IMR-90 (cell line): ENCODE measurements at regions not wholly inside any gene's neighbourhood (a gene's known extent, or its start where the extent isn't known, plus 50 kb on each side); places are given as distances from the start of the nearest gene placed in this dataset.

ENCODE experiments used
- ATAC-seq: fragments of 200-7000 bp; cut with Tn5 transposase; 2 replicates; pipeline ENCODE4 v1.9.1; 2020; ENCODE audit warnings: low read depth, mild to moderate bottlenecking, moderate library complexity
- BruUV-seq: library from RNA; stranded (reverse); fragments of 400-500 nt; replicated peaks from 2 replicates; lab custom pipeline; 2021; lab: Mats Ljungman, UMichigan
- CTCF ChIA-PET: fragments of 300-600 bp; formaldehyde crosslinking; extraction: SDS; loops from one replicate; lab custom pipeline; 2021; ENCODE audit warnings: antibody characterized with exemption; lab: Yijun Ruan, JAX
- POLR2A ChIA-PET: fragments of 300-600 bp; sonication (Branson Sonifier 250); formaldehyde crosslinking; loops from one replicate; lab custom pipeline; 2022; ENCODE audit warnings: antibody characterized with exemption; ENCODE audit not compliant: unreplicated experiment; lab: Charles Lee
- DNase-seq: peaks from one replicate; pipeline ENCODE4 v3.0.0; 2013
- H2AFZ ChIP-seq: replicated peaks from 2 replicates; pipeline ENCODE3; 2013; ENCODE audit warnings: low read length, mild to moderate bottlenecking; ENCODE audit not compliant: poor library complexity
- H2AK5ac ChIP-seq: 2 replicates; pipeline ENCODE4 v1.6.1; 2013; ENCODE audit warnings: low read depth, low read length, inconsistent platforms
- H2AK9ac ChIP-seq: replicated peaks from 2 replicates; pipeline ENCODE3; 2013; ENCODE audit warnings: mild to moderate bottlenecking, low read depth, low read length, moderate library complexity; ENCODE audit not compliant: poor library complexity
- H2BK120ac ChIP-seq: 2 replicates; pipeline ENCODE4 v1.6.1; 2013; ENCODE audit warnings: low read depth, low read length, inconsistent platforms
- H2BK15ac ChIP-seq: 3 replicates; pipeline ENCODE4 v1.6.1; 2013; ENCODE audit warnings: low read depth, low read length, inconsistent platforms
- H2BK20ac ChIP-seq: 2 replicates; pipeline ENCODE4 v1.6.1; 2013; ENCODE audit warnings: low read depth, mild to moderate bottlenecking, inconsistent platforms, low read length, moderate library complexity
- H2BK5ac ChIP-seq: 2 replicates; pipeline ENCODE4 v1.6.1; 2013; ENCODE audit warnings: mild to moderate bottlenecking, low read depth, low read length, inconsistent platforms; ENCODE audit not compliant: poor library complexity, severe bottlenecking
- H3K14ac ChIP-seq: replicated peaks from 2 replicates; pipeline ENCODE4 v1.6.1; 2013; ENCODE audit warnings: low read depth, low read length, inconsistent platforms
- H3K18ac ChIP-seq: 2 replicates; pipeline ENCODE4 v1.6.1; 2013; ENCODE audit warnings: low read depth, low read length, control low read depth
- H3K23ac ChIP-seq: 2 replicates; pipeline ENCODE4 v1.6.1; 2013; ENCODE audit warnings: low read depth, low read length, inconsistent platforms
- H3K27ac ChIP-seq: 2 replicates; pipeline ENCODE4 v1.5.1; 2013; ENCODE audit warnings: mild to moderate bottlenecking, control low read depth, low read length; ENCODE audit not compliant: insufficient read depth
- H3K27me3 ChIP-seq: 2 replicates; pipeline ENCODE4 v1.6.1; 2013; ENCODE audit warnings: low read length; ENCODE audit not compliant: control insufficient read depth, insufficient read depth
- H3K36me3 ChIP-seq: 2 replicates; pipeline ENCODE4 v1.6.1; 2013; ENCODE audit warnings: low read length, mixed read lengths; ENCODE audit not compliant: control insufficient read depth, insufficient read depth
- H3K4ac ChIP-seq: 2 replicates; pipeline ENCODE4 v1.6.1; 2013; ENCODE audit warnings: low read depth, low read length, inconsistent platforms
- H3K4me1 ChIP-seq: 2 replicates; pipeline ENCODE4 v1.6.1; 2013; ENCODE audit warnings: low read length, mixed read lengths; ENCODE audit not compliant: control insufficient read depth, insufficient read depth
- H3K4me2 ChIP-seq: 2 replicates; pipeline ENCODE4 v1.6.1; 2013; ENCODE audit warnings: low read depth, mild to moderate bottlenecking, control low read depth, low read length, moderate library complexity
- H3K4me3 ChIP-seq: 2 replicates; pipeline ENCODE4 v1.5.1; 2013; ENCODE audit warnings: low read depth, mild to moderate bottlenecking, control low read depth, low read length, moderate library complexity; ENCODE audit not compliant: insufficient read depth
- H3K56ac ChIP-seq: 2 replicates; pipeline ENCODE4 v1.6.1; 2013; ENCODE audit warnings: low read length, inconsistent platforms; ENCODE audit not compliant: insufficient read depth; ENCODE audit errors: extremely low read depth
- H3K79me1 ChIP-seq, 2 experiments: 2 replicates each; pipeline ENCODE4 v1.6.1; 2013; ENCODE audit warnings: low read length in 2 of 2, inconsistent platforms in 1 of 2, low read depth in 1 of 2
- H3K9ac ChIP-seq: 2 replicates; pipeline ENCODE4 v1.6.1; 2013; ENCODE audit warnings: low read depth, low read length, control low read depth
- H3K9me1 ChIP-seq: 2 replicates; pipeline ENCODE4 v1.6.1; 2013; ENCODE audit warnings: low read length, inconsistent platforms; ENCODE audit not compliant: insufficient read depth
- H3K9me3 ChIP-seq: 2 replicates; pipeline ENCODE4 v1.6.1; 2013; ENCODE audit warnings: low read length; ENCODE audit not compliant: control insufficient read depth, insufficient read depth
- H4K20me1 ChIP-seq: 2 replicates; pipeline ENCODE4 v1.6.1; 2013; ENCODE audit warnings: low read length, inconsistent platforms; ENCODE audit not compliant: insufficient read depth
- H4K5ac ChIP-seq: 2 replicates; pipeline ENCODE4 v1.6.1; 2013; ENCODE audit warnings: mild to moderate bottlenecking, low read depth, low read length, control low read depth
- H4K8ac ChIP-seq, 2 experiments: 2 replicates each; pipeline ENCODE4 v1.6.1; 2013; ENCODE audit warnings: low read depth in 2 of 2, low read length in 2 of 2, control low read depth in 1 of 2, inconsistent platforms in 1 of 2
- H4K91ac ChIP-seq: 2 replicates; pipeline ENCODE4 v1.6.1; 2013; ENCODE audit warnings: low read depth, low read length, inconsistent platforms; ENCODE audit not compliant: insufficient read depth
- BHLHE40 ChIP-seq: fragments of 150-350 bp; IDR thresholded peaks from 2 replicates; pipeline ENCODE4 v1.6.1; 2016; ENCODE audit warnings: mild to moderate bottlenecking, low read depth, low read length
- CHD1 ChIP-seq: IDR thresholded peaks from 2 replicates; pipeline ENCODE4 v1.6.1; 2012; ENCODE audit warnings: low read depth, low read length, improper control_type of control experiment
- CTCF ChIP-seq: conservative IDR thresholded peaks from 2 replicates; pipeline ENCODE4 v1.5.1; 2012; ENCODE audit warnings: mild to moderate bottlenecking, low read depth, low read length, improper control_type of control experiment
- ELK1 ChIP-seq: fragments of 150-350 bp; IDR thresholded peaks from 2 replicates; pipeline ENCODE4 v1.6.1; 2016; ENCODE audit warnings: low read depth, mild to moderate bottlenecking, low read length, moderate library complexity, borderline replicate concordance
- FOS ChIP-seq: fragments of 150-350 bp; IDR thresholded peaks from 2 replicates; pipeline ENCODE4 v1.6.1; 2016; ENCODE audit warnings: low read depth, low read length
- MAFK ChIP-seq: IDR thresholded peaks from 2 replicates; pipeline ENCODE4 v1.6.1; 2012; ENCODE audit warnings: low read depth, low read length, improper control_type of control experiment
- MXI1 ChIP-seq: IDR thresholded peaks from 2 replicates; pipeline ENCODE4 v1.6.1; 2012; ENCODE audit warnings: low read depth, mild to moderate bottlenecking, low read length, moderate library complexity, borderline replicate concordance
- POLR2A ChIP-seq: IDR thresholded peaks from 2 replicates; pipeline ENCODE4 v1.6.1; 2012; ENCODE audit warnings: mild to moderate bottlenecking, low read depth, low read length
- RAD21 ChIP-seq: IDR thresholded peaks from 2 replicates; pipeline ENCODE4 v1.6.1; 2012; ENCODE audit warnings: low read length, improper control_type of control experiment
- RCOR1 ChIP-seq: IDR thresholded peaks from 2 replicates; pipeline ENCODE4 v1.6.1; 2012; ENCODE audit warnings: mild to moderate bottlenecking, low read length, improper control_type of control experiment; ENCODE audit not compliant: insufficient replicate concordance
- RFX5 ChIP-seq: IDR thresholded peaks from 2 replicates; pipeline ENCODE4 v1.8.0; 2012; ENCODE audit warnings: low read depth, mild to moderate bottlenecking, low read length, moderate library complexity
- SMC3 ChIP-seq: fragments of 150-350 bp; IDR thresholded peaks from 2 replicates; pipeline ENCODE4 v1.6.1; 2016; ENCODE audit warnings: low read depth, mild to moderate bottlenecking, antibody characterized with exemption, low read length, moderate library complexity
- USF2 ChIP-seq: fragments of 150-350 bp; IDR thresholded peaks from 2 replicates; pipeline ENCODE4 v1.6.1; 2017; ENCODE audit warnings: mild to moderate bottlenecking, antibody characterized with exemption, low read length, low read depth
- WGBS, 2 experiments: methylation state at CpG; one replicate each; pipeline versions ENCODE4 v1.1.5 to v1.1.7; 2013; ENCODE audit warnings: missing lambda C conversion rate in 2 of 2; ENCODE audit not compliant: insufficient read length in 1 of 2; ENCODE audit errors: extremely low coverage in 2 of 2; 5-methylcytosine and 5-hydroxymethylcytosine counted together
- dilution Hi-C: fragments of 300-500 bp; cut with HindIII; formaldehyde crosslinking; loops from one replicate; pipeline ENCODE4 v1.14.3; 2018; ENCODE audit warnings: low sequenced_read_pairs; ENCODE audit not compliant: unreplicated experiment
- in situ Hi-C: fragments of 300-500 bp; cut with MboI; formaldehyde crosslinking; loops from 3 replicates; pipeline ENCODE4 v1.14.3; 2019; ENCODE audit warnings: low sequenced_read_pairs, inconsistent platforms, mixed read lengths
- intact Hi-C: fragments of 100-400 bp; cut with micrococcal nuclease; formaldehyde crosslinking; loops from 2 replicates; pipeline ENCODE4 v1.10.0; 2022

- in situ Hi-C loops (no loop called here), dilution Hi-C loops (no loop called here), intact Hi-C loops (no loop called here)
- Histone ChIP-seq H3K4me2 (no peak overlapping the region), H2BK15ac (no peak overlapping the region), H2BK120ac (no peak overlapping the region), H2AFZ (no peak overlapping the region), H4K91ac (no peak overlapping the region), H3K18ac (no peak overlapping the region), H3K36me3 (no peaks in the 10 kb centered on the region), H3K9me1 (no peaks in the 10 kb centered on the region), H4K20me1 (no peaks in the 10 kb centered on the region), H3K27me3 (peaks cover 6% of the 10 kb centered on the region), H3K9me3 (no peaks in the 10 kb centered on the region), H2BK5ac (no peak overlapping the region), H4K5ac (no peak overlapping the region), H3K4me1 (peaks cover 2% of the 10 kb centered on the region), H2AK9ac (no peak overlapping the region), H3K4me3 (no peak overlapping the region), H2BK20ac (no peak overlapping the region), H3K56ac (no peak overlapping the region), H3K23ac (no peak overlapping the region), H3K14ac (no peak overlapping the region), H4K8ac (no peak overlapping the region), H3K79me1 (no peaks in the 10 kb centered on the region), H3K4ac (no peak overlapping the region), H3K9ac (no peak overlapping the region), H3K27ac (no peak overlapping the region), H2AK5ac (no peak overlapping the region)
- no peak for TF ChIP-seq ELK1
- no peak for TF ChIP-seq FOS
- TF ChIP-seq CTCF: no peak
- TF ChIP-seq RFX5: no peak
- no peak for TF ChIP-seq POLR2A
- TF ChIP-seq BHLHE40: no peak
- TF ChIP-seq RAD21: no peak
- TF ChIP-seq RCOR1: no peak
- TF ChIP-seq CHD1: no peak
- no peak for TF ChIP-seq USF2
- TF ChIP-seq SMC3: no peak
- no peak for TF ChIP-seq MAFK
- no peak for TF ChIP-seq MXI1
- ATAC-seq (no peak), DNase-seq (no peak)
- ChIA-PET CTCF (interaction anchor here (0.6 kb wide), 1 partner anchor 331 kb away, joined by 5 read pairs; no protein-coding TSS in a partner anchor), POLR2A (no interaction called here)
- WGBS, 2 experiments: 90% methylated on average over 3 of the region's 9 CpGs; no CpG with 5 or more reads in 1 of the 2 experiments
- no TSS peak for BruUV-seq
Measured at GRCh38 chr16:86128246-86128645, 229.3 kb downstream of the IRF8 start.
